Lower leg skin (tissue), 3 donors: ENCODE measurements at regions not wholly inside any gene's neighbourhood (a gene's known extent, or its start where the extent isn't known, plus 50 kb on each side); places are given as distances from the start of the nearest gene placed in this dataset.

Experiments used
- POLR2A ChIP-seq, 2 donors: fragments of 450-650 bp; IDR thresholded peaks; one replicate each; pipeline ENCODE4 v1.6.1; 2016 to 2017; ENCODE audit warnings: antibody characterized with exemption in 2 of 2, mild to moderate bottlenecking in 1 of 2, moderate library complexity in 1 of 2
- TF ChIP-seq, protein P1 (sequence below), 3 donors: fragments of 450-650 bp; IDR thresholded peaks; one replicate each; pipeline ENCODE4 v1.5.1; 2016; ENCODE audit warnings: antibody characterized with exemption in 3 of 3, mild to moderate bottlenecking in 3 of 3, moderate library complexity in 2 of 3

- TF ChIP-seq, protein P1, sequence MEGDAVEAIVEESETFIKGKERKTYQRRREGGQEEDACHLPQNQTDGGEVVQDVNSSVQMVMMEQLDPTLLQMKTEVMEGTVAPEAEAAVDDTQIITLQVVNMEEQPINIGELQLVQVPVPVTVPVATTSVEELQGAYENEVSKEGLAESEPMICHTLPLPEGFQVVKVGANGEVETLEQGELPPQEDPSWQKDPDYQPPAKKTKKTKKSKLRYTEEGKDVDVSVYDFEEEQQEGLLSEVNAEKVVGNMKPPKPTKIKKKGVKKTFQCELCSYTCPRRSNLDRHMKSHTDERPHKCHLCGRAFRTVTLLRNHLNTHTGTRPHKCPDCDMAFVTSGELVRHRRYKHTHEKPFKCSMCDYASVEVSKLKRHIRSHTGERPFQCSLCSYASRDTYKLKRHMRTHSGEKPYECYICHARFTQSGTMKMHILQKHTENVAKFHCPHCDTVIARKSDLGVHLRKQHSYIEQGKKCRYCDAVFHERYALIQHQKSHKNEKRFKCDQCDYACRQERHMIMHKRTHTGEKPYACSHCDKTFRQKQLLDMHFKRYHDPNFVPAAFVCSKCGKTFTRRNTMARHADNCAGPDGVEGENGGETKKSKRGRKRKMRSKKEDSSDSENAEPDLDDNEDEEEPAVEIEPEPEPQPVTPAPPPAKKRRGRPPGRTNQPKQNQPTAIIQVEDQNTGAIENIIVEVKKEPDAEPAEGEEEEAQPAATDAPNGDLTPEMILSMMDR (IDR thresholded peaks at IDR 0.05), result no peak
- TF ChIP-seq POLR2A (IDR thresholded peaks at IDR 0.05), result no peak
Measured at GRCh38 chr6:15080895-15081294, 165.0 kb upstream of the JARID2 start.
